ENCODE measurements at regions not wholly inside any gene's neighbourhood (a gene's known extent, or its start where the extent isn't known, plus 50 kb on each side); places are given as distances from the start of the nearest gene placed in this dataset.

- TF ChIP-seq, protein P1, sequence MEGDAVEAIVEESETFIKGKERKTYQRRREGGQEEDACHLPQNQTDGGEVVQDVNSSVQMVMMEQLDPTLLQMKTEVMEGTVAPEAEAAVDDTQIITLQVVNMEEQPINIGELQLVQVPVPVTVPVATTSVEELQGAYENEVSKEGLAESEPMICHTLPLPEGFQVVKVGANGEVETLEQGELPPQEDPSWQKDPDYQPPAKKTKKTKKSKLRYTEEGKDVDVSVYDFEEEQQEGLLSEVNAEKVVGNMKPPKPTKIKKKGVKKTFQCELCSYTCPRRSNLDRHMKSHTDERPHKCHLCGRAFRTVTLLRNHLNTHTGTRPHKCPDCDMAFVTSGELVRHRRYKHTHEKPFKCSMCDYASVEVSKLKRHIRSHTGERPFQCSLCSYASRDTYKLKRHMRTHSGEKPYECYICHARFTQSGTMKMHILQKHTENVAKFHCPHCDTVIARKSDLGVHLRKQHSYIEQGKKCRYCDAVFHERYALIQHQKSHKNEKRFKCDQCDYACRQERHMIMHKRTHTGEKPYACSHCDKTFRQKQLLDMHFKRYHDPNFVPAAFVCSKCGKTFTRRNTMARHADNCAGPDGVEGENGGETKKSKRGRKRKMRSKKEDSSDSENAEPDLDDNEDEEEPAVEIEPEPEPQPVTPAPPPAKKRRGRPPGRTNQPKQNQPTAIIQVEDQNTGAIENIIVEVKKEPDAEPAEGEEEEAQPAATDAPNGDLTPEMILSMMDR (conservative IDR thresholded peaks at IDR 0.05; ENCODE audit: low read length) = no peak
- no peak for TF ChIP-seq EZH2phosphoT487 (IDR thresholded peaks at IDR 0.05; ENCODE audit: borderline replicate concordance, low read depth, low read length)
Measured at GRCh38 chr5:82821846-82822633, 255.2 kb downstream of the TMEM167A start.
